ENCODE measurements at regions not wholly inside any gene's neighbourhood (a gene's known extent, or its start where the extent isn't known, plus 50 kb on each side); places are given as distances from the start of the nearest gene placed in this dataset.

DNA sequence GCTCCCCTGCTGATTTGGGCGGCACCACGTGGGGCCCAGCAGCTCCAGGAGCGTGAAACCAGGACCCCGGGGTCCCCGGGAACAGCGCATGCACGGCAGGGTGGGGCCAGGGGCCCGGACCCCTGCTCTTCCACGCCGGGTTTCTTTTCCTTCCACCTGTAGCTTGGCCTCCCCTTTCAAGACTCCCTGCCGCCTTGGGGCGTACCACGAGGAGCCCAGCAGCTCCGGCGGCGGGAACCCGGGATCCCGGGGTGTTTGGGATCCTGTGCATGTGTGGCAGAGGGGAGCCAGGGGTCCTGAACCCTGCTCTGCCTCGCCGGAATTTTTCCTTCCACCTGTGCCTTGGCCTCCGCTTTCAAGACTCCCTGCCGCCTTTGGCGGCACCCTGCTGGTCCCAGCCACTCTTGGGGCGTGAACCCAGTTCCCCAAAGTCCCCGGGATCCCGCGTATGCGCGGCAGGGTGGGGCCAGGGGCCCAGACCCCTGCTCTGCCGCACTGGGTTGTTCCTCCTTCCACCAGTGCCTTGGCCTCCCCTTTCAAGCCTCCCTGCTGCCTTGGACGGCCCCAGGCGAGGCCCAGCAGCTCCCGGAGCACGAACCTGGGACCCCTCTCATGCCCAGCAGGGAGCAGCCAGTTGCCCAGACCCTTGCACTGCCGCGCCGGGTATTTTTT, 322.7 kb downstream of the ALG10 start:
- no peak for DNase-seq (ENCODE audit: low spot score)

DNA sequence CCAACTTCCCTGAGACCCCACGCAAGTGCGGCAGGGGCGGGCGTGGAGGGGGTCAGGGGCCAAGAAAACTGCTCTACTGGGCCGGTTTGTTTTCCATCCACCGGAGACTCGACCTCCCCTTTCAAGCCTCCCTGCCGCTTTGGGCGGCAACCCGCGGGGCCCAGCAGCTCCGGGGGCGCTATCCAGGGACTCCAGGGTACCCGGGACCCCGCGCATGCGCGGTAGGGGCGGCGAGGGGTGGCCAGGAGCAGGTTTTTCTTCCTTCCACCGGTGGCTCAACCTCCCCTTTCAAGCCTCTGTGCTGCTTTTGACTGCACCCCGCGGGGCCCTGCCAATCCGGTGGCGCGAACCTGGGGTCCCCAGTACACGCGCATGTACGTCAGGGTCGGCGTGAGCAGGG, 323.5 kb downstream of the ALG10 start:
- DNase-seq (ENCODE audit: low spot score) = no peak

DNA sequence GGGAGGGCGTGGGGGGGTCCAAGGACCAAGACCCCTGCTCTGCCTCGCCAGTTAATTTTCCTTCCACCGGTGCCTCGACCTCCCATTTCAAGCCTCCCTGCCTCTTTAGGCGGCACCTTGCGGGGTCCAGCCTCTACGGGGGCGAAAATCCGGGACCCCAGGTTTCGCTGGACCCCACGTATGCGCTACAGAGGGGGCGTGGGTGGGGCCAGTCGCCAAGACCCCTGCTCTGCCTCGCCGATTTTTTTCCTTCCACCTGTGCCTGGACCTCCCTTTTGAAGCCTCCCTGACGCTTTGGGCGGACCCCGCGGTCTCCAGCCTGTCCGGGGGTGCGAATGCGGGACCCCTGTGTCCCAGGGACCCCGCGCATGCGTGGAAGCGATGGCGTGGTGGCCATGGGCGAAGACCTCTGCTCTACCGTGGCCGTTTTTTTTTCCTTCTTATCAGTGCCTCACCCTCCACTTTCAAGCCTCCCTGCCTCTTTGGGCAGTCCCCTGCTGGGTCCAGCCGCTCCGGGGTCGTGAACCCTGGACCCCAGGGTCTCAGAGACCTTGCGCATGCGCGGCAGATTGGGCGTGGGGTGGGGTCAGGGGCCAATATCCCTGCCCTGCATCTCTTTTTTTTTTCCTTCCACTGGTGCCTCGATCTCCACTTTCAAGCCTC, 324.2 kb downstream of the ALG10 start:
- DNase-seq (ENCODE audit: low spot score) = no peak

DNA sequence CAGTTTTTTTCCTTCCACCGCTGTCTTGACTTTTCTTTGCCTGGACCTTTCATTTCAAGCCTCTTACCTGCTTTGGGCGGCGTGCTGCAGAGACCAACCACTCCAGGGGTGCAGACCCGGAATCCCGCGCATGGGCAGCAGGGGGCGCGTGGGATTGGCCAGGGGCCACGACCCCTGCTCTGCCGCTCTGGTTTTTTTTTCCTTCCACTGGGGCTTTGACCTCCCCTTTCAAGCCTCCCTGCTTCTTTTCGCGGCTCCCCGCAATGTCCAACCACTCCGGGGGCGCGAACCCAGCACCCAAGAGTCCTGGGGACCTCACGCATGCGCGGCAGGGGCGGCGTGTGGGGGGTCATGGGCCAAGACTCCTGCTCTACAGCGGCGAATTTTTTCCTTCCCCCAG, 325.1 kb downstream of the ALG10 start:
- DNase-seq (ENCODE audit: low spot score) = peak; percentile 9

DNA sequence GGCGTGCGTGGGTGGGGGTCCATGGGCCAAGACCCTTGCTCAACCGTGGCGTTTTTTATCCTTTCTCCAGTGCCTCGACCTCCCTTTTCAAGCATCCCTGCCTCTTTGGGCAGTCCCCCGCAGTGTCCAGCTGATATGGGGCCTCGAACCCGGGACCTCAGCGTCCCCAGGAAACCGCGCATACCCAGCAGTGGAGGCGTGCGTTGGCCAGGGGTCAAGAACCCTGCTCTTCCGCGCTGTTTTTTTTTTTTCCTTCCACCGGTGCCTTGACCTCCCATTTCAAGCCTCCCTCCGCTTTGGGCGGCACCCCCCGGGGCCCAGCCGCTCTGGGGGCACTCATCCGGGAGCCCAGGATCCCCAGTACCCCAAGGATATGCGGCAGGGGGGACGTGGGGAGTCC, 325.8 kb downstream of the ALG10 start:
- DNase-seq (ENCODE audit: low spot score) = no peak

DNA sequence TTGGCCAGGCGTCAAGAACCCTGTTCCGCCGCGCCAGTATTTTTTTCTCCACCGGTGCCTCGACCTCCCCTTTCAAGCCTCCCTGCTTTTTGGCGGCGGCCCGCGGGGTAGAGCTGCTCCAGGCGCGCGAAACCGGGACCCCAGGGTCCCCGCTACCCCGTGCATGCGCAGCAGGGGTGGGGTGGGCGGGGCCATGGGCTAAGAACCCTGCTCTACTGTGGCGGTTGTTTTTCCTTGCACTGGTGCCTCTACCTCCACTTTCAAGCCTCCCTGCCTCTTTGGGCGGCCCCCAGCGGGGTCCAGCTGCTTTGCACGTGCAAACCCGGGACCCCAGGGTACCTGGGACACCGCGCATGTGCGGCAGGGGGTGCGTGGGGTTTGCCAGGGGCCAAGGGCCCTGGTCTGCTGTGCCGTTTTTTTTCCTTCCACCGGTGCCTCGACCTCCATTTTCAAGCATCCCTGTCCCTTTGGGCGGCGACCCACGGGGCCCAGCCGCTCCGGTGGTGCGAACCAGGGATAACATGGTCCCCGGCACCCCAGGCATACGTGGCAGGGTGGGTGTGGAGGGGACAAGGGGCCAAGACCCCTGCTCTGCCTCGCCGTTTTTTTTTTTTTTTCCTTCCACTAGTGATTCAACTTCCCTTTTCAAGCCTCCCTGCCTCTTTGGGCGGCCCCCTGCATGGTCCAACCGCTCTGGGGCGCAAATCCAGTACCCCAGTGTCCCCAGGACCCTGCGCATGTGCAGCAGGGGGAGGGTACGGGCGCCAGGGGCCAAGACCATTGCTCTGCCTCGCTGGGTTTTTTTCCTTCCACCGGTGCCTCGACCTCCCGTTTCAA, 326.8 kb downstream of the ALG10 start:
- no peak for DNase-seq (ENCODE audit: low spot score)

DNA sequence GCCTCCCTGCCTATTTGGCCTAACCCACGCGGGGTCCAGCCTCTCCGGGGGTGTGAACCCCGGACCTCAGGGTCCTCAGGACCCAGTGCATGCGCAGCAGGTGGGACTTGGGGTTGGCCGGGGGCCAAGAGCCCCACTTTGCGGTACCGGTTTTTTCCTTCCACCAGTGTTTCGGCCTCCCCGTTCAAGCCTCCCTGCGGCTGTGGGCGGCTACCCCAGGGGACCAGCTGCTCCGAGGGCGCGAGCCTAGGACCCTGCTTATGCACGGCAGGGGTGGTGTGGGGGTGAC, 327.3 kb downstream of the ALG10 start:
- no peak for DNase-seq (ENCODE audit: low spot score)

DNA sequence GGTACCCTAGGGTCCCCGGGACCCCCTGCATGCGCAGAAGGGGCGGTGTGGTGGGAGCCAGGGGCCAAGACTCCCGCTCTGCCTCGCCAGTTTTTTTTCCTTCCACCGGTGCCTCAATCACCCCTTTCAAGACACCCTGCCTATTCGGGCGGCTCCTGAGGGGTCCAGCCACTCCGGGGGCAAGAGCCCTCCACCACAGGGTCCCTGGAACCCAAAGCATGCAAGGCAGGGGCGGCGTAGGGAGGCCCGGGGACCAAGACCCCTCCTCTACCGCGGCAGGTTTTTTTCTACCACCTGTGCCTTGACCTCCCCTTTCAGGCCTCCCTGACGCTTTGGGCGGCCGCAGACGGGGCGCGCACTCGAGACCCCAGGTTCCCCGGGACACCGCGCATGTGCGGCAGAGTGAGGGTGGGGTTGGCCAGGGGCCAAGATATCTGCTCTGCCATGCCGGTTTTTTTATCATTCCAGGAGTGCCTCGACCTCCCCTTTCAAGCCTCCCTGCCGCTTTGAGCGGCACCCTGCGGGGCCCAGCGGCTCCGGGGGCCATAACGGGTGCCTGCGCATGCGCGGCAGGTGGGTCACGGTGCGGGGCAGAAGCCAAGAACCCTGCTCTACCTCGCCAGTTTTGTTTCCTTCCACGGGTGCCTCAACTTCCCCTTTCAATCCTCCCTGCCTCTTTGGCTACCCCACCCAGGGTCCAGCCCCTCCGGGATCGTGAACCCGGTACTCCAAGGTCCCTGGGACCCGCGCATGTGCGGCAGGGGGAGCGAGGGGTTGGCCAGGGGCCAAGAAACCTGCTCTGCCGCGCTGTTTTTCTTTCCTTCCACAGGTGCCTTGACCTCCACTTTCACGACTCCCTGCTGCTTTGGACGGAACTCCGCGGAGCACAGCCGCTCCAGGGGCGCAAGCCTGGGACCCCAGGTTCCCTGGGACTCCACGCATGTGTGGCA, 328.1 kb downstream of the ALG10 start:
- no peak for DNase-seq (ENCODE audit: low spot score)

DNA sequence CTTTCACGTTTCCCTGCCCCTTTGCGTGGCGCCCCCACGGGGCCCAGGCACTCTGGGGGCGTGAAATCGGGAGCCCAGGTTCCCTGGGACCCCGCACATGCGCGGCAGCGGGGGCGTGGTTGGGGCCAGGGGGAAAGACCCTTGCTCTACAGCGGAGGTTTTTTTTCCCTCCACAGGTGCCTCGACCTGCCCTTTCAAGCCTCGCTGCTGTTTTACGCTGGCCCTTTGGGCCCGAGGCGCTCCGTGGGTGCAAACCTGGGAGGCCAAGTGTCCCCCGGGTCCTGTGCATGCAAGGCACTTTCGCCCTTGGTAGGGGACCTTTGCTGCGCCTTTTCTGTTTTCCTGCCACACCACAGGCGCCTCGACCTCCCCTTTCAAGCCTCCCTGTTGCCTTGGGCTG, 329.8 kb downstream of the ALG10 start:
- no peak for DNase-seq (ENCODE audit: low spot score)

DNA sequence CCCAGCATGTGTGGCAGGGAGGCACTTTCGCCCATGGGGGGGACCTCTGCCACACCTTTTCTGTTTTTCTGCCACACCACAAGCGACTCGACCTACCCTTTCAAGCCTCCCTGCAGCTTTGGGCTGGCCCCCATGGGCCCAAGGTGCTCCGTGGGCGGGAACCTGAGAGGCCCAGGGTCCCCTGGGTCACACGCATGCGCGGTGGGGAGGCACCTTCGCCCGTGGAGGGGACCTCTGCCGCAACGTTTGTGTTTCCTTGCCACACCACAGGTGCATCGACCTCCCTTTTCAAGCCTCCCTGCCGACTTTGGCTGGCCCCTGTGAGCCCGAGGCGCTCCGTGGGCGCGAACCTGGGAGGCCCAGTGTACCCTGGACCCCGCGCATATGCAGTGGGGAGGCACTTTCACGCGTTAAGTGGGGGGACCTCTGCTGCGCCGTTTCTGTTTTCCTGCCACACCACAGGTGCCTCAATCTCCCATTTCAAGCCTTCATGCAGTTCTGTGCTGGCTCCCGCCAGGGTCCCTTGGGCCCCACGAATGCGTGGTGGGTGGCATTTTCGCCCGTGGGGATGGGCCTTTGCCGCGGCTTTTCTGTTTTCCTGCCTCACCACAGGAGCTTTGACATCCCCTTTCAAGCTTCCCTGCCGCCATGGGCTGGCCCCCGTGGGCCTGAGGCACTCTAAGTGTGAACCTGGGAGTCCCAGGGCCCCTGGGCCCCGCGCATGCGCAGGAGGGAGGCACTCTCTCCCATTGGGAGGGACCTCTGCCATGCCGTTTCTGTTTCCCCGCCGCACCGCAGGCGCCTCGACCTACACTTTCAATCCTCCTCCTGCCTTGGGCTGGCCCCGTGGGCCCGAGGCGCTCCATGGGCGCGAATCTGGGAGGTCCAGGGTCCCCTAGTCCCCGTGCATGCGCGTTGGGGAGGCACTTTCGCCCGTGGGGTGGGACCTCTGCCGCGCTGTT, 332.2 kb downstream of the ALG10 start:
- no peak for DNase-seq (ENCODE audit: low spot score)

DNA sequence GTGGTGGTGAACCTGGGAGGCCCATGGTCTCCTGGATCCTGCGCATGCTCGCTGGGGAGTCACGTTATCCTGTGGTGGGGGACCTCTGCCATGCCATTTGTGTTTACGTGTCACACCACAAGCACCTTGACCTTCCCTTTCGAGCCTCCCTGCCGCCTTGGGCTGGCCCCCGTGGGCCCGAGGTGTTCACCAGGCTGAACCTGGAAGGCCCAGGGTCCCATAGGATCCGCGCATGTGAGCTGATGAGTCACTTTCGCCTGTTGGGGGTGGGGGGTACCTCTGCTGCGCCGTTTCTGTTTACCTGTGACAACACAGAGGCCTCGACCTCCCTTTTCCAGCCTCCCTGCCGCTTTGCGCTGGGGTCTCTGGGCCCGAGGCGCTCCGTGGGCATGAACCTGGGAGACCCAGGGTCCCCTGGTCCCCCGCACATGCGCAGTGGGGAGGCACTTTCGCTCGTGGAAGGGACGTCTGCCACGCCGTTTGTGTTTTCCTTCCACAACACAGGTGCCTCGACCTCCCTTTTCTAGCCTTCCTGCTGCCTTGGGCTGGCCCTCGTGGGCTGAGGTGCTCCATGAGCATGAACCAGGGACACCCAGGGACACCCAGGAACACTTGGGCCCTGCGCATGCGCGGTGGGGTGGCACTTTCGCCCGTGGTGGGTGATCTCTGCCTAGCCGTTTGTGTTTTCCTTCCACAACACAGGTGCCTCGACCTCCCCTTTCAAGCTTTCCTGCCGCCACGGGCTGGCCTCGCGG, 334.1 kb downstream of the ALG10 start:
- DNase-seq (ENCODE audit: low spot score) = no peak

DNA sequence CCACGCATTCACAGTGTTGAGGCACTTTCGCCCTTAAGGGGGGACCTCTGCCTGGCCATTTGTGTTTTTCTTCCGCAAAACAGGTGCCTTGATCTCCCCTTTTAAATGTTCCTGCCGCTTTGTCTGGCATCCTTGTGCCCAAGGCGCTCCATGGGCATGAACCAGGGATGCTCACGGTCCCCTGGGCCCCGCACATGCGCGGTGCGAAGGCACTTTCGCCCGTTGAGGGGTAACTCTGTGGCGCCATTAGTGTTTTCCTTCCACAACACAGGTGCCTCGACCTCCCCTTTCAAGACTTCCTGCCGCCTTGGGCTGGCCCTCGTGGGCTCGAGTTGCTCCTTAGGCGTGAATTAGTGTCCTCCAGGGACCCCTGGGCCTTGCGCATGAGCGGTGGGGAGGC, 335.5 kb downstream of the ALG10 start:
- no peak for DNase-seq (ENCODE audit: low spot score)

DNA sequence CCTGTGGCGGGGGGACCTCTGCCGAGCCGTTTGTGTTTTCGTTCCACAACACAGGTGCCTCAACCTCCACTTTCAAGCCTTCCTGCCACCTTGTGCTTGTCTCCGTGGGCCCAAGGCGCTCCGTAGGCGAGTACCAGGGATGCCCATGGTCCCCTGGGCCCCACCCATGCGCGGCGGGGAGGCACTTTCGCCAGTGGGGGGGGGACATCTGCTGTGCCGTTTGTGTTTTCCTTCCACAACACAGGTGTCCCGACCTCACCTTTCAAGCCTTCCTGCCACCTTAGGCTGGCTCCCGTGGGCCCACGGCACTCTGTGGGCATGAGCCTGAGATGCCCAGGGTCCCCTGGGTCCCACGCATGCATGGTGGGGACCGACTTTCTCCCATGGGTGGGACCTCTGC, 335.9 kb downstream of the ALG10 start:
- DNase-seq (ENCODE audit: low spot score) = no peak

DNA sequence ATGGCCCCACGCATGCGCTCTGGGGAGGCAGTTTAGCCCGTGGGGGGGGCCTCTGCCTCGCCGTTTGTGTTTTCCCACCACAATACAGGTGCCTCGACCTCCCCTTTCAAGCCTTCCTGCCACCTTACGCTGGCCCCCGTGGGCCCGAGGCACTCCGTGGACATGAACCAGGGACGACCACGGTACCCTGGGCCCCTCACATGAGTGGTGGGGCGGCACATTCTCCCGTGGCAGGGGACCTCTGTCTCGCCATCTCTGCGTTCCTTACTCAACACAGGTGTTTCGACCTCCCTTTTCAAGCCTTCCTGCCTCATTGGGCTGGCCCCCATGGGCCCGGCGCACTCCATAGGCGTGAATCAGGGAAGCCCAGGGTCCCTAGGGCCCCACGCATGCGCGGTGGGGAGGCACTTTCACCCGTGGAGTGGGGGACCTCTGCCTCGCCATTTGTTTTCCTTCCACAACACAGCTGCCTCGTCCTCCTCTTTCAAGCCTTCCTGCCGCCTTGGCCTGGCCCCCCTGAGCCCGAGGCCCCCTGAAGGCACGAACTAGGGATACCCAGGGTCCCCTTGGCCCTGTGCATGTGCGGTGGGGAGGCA, 339.5 kb downstream of the ALG10 start:
- DNase-seq (ENCODE audit: low spot score) = no peak

DNA sequence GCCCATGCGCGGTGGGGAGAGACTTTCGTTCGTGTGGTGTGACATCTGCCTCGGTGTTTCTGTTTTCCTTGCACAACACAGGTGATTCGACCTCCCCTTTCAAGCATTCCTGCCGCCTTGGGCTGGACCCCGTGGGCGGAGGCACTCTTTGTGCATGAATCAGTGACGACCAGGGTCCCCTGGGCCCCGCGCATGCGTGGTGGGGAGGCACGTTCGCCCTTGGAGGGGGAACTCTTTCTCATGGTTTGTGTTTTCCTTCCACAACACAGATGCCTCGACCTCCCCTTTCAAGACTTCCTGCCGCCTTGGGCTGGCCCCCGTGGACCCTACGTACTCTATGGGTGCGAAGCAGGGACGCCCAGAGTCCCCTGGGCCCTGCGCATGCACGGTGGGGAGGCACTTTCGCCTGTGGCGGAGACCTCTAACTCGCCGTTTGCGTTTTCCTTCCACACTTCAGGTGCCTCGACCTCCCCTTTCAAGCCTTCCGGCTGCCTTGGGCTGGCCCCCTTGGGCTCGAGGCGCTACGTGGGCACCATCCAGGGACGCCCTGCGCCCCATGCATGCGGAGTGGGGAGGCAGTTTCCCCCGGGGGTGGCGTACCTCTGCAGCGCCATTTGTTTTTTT, 340.9 kb downstream of the ALG10 start:
- no peak for DNase-seq (ENCODE audit: low spot score)

DNA sequence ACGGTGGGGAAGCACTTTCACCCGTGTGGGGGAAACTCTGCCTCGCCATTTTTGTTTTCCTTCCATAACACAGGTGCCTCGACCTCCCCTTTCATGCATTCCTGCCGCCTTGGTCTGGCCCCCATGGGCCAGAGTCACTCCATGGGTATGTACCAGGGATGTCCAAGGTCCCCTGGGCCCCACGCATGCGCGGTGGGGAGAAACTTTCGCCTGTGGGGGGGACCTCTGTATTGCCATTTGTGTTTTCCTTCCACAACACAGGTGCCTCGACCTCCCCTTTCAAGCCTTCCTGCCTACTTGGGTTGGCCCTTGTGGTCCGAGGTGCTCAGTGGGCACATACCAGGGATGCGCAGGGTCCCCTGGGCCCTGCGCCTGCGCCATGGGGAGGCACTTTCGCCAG, 345.8 kb downstream of the ALG10 start:
- no peak for DNase-seq (ENCODE audit: low spot score)

DNA sequence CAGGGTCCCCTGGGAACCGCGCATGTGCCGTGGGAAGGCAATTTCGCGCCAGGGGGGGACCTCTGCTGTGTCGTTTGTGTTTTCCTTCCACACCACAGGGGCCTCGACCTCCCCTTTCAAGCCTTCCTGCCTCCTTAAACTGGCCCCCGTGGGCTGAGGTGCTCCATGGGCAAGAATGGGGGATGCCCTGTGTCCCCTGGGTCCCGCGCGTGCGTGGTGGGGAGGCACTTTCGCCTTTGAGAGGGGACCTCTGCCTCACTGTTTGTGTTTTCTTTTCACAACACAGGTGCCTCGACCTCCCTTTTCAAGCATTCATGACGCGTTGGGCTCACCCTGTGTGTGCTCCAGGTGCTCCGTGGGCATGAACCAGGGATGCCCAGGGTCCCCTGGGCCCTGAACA, 348.8 kb downstream of the ALG10 start:
- DNase-seq (ENCODE audit: low spot score) = no peak

DNA sequence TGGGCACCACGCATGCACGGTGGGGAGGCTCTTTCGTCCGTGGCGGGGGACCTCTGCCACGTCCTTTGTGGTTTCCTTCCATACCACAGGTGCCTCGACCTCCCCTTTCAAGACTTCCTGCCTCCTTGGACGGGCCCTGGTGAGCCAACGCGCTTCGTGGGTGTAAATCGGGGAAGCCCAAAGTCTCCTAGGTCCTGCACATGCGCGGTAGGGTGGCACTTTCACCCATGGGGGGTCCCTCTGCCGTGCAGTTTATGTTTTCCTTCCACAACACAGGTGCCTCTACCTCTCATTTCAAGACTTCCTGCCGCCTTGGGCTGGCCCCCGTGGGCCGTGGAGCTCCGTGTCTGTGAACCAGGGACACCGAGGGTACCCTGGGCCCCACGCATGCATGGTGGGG, 349.7 kb downstream of the ALG10 start:
- DNase-seq (ENCODE audit: low spot score) = no peak

DNA sequence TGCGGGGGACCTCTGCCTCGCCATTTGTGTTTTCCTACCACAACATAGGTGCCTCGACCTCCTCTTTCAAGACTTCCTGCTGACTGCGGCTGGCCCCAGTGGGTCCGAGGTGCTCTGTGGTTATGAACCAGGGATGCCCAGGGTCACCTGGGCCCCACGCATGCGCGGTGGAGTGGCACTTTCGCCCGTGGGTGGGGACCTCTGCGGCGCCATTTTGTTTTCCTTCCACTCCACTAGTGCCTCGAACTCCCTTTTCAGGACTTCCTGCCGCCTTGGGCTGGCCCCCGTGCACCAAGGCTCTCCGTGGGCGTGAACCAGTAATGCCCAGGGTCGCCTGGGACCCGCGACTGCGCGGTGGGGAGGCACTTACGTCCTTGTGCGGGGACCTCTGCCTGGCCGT, 351.6 kb downstream of the ALG10 start:
- no peak for DNase-seq (ENCODE audit: low spot score)

All from HT-29 (cell line).